Central memory CD8-positive, alpha-beta T cell (primary cell): ENCODE measurements at regions not wholly inside any gene's neighbourhood (a gene's known extent, or its start where the extent isn't known, plus 50 kb on each side); places are given as distances from the start of the nearest gene placed in this dataset.
A peak's percentile ranks its signal among the peaks of the same experiment; 100 is the strongest.

Experiments used
- ATAC-seq: fragments of 150-1000 bp; cut with Tn5 transposase; replicated peaks from 2 replicates; pipeline ENCODE4 v1.10.0; 2022; ENCODE audit warnings: mild to moderate bottlenecking, moderate FRiP score, moderate number of reproducible peaks; ENCODE audit not compliant: poor library complexity, severe bottlenecking; ENCODE audit errors: extremely low read depth
- DNase-seq, 2 donors: peaks; one replicate each; pipeline ENCODE4 v3.0.0; 2021; ENCODE audit warnings: low spot score in 2 of 2
- H3K27ac Mint-ChIP-seq: one replicate; pipeline ENCODE4 v1.8.0; 2022; ENCODE audit warnings: low read depth, mild to moderate bottlenecking, moderate library complexity, mixed read lengths
- H3K27me3 Mint-ChIP-seq: one replicate; pipeline ENCODE4 v1.8.0; 2022; ENCODE audit warnings: mixed read lengths
- H3K36me3 Mint-ChIP-seq: one replicate; pipeline ENCODE4 v1.8.0; 2022; ENCODE audit warnings: mild to moderate bottlenecking, moderate library complexity, mixed read lengths; ENCODE audit not compliant: insufficient read depth
- H3K4me1 Mint-ChIP-seq: one replicate; pipeline ENCODE4 v1.8.0; 2022; ENCODE audit warnings: mixed read lengths
- H3K4me3 Mint-ChIP-seq: one replicate; pipeline ENCODE4 v1.8.0; 2022; ENCODE audit warnings: mild to moderate bottlenecking, moderate library complexity, mixed read lengths
- H3K9me3 Mint-ChIP-seq: one replicate; pipeline ENCODE4 v1.8.0; 2022; ENCODE audit warnings: mixed read lengths

GRCh38 chr6:137781639-137782038 is 85.4 kb upstream of the TNFAIP3 start:
- ATAC-seq (no peak), DNase-seq (no peak)
- Mint-ChIP-seq H3K4me1 (no peaks in the 10 kb centered on the region), H3K27ac (peak overlapping the region; percentile 83), H3K9me3 (no peaks in the 10 kb centered on the region), H3K36me3 (no peaks in the 10 kb centered on the region), H3K4me3 (no peak overlapping the region), H3K27me3 (no peaks in the 10 kb centered on the region)

- Mint-ChIP-seq H3K36me3 (no peaks in the 10 kb centered on the region), H3K27me3 (no peaks in the 10 kb centered on the region), H3K4me3 (no peak overlapping the region), H3K27ac (no peak overlapping the region), H3K4me1 (no peaks in the 10 kb centered on the region), H3K9me3 (no peaks in the 10 kb centered on the region)
- ATAC-seq (no peak), DNase-seq (no peak)
Measured at GRCh38 chr6:137782166-137783039, 84.7 kb upstream of the TNFAIP3 start.

GRCh38 chr6:137783710-137784109 is 83.3 kb upstream of the TNFAIP3 start:
- H3K27me3 Mint-ChIP-seq: no peaks in the 10 kb centered on the region
- no peak overlapping the region for H3K4me3 Mint-ChIP-seq
- no peaks in the 10 kb centered on the region for H3K4me1 Mint-ChIP-seq
- no peaks in the 10 kb centered on the region for H3K36me3 Mint-ChIP-seq
- no peaks in the 10 kb centered on the region for H3K9me3 Mint-ChIP-seq
- no peak for ATAC-seq
- H3K27ac Mint-ChIP-seq: no peak overlapping the region
- no peak for DNase-seq

GRCh38 chr6:137784583-137784982 is 82.5 kb upstream of the TNFAIP3 start:
- Mint-ChIP-seq H3K27me3 (no peaks in the 10 kb centered on the region), H3K4me3 (no peak overlapping the region), H3K4me1 (no peaks in the 10 kb centered on the region), H3K9me3 (no peaks in the 10 kb centered on the region), H3K27ac (no peak overlapping the region), H3K36me3 (no peaks in the 10 kb centered on the region)
- ATAC-seq (no peak), DNase-seq (no peak)

GRCh38 chr6:137787016-137787415 is 80.0 kb upstream of the TNFAIP3 start:
- Mint-ChIP-seq H3K4me1 (peaks cover 9% of the 10 kb centered on the region), H3K9me3 (no peaks in the 10 kb centered on the region), H3K27ac (no peak overlapping the region), H3K4me3 (no peak overlapping the region), H3K27me3 (no peaks in the 10 kb centered on the region), H3K36me3 (no peaks in the 10 kb centered on the region)
- ATAC-seq: no peak
- DNase-seq: no peak

GRCh38 chr6:137788248-137788647 is 78.8 kb upstream of the TNFAIP3 start:
- Mint-ChIP-seq H3K4me1 (peaks cover 9% of the 10 kb centered on the region), H3K9me3 (no peaks in the 10 kb centered on the region), H3K36me3 (peaks cover 3% of the 10 kb centered on the region), H3K27me3 (no peaks in the 10 kb centered on the region), H3K4me3 (no peak overlapping the region), H3K27ac (no peak overlapping the region)
- no peak for DNase-seq
- ATAC-seq: no peak

GRCh38 chr6:137791281-137792159 is 75.5 kb upstream of the TNFAIP3 start:
- no peak for DNase-seq
- Mint-ChIP-seq H3K27me3 (no peaks in the 10 kb centered on the region), H3K27ac (no peak overlapping the region), H3K4me3 (peak overlapping the region; percentile 36), H3K9me3 (no peaks in the 10 kb centered on the region), H3K4me1 (peaks cover 30% of the 10 kb centered on the region), H3K36me3 (peaks cover 4% of the 10 kb centered on the region)
- ATAC-seq: no peak

- peaks cover 30% of the 10 kb centered on the region for H3K4me1 Mint-ChIP-seq
- H3K27ac Mint-ChIP-seq: no peak overlapping the region
- peak; percentile 48 for ATAC-seq
- no peaks in the 10 kb centered on the region for H3K27me3 Mint-ChIP-seq
- peaks cover 4% of the 10 kb centered on the region for H3K36me3 Mint-ChIP-seq
- DNase-seq: no peak
- peak overlapping the region; percentile 36 for H3K4me3 Mint-ChIP-seq
- no peaks in the 10 kb centered on the region for H3K9me3 Mint-ChIP-seq
Measured at GRCh38 chr6:137792160-137793033, 74.7 kb upstream of the TNFAIP3 start.

- no peaks in the 10 kb centered on the region for H3K9me3 Mint-ChIP-seq
- no peak for ATAC-seq
- no peak for DNase-seq
- H3K27ac Mint-ChIP-seq: peak overlapping the region; percentile 22
- peaks cover 38% of the 10 kb centered on the region for H3K4me1 Mint-ChIP-seq
- no peak overlapping the region for H3K4me3 Mint-ChIP-seq
- no peaks in the 10 kb centered on the region for H3K27me3 Mint-ChIP-seq
- H3K36me3 Mint-ChIP-seq: peaks cover 4% of the 10 kb centered on the region
Measured at GRCh38 chr6:137793805-137794515, 73.1 kb upstream of the TNFAIP3 start.

GRCh38 chr6:137794516-137795201 is 72.4 kb upstream of the TNFAIP3 start:
- Mint-ChIP-seq H3K9me3 (no peaks in the 10 kb centered on the region), H3K4me1 (peaks cover 44% of the 10 kb centered on the region), H3K4me3 (no peak overlapping the region), H3K36me3 (peaks cover 4% of the 10 kb centered on the region), H3K27ac (peak overlapping the region; percentile 22), H3K27me3 (no peaks in the 10 kb centered on the region)
- no peak for ATAC-seq
- no peak for DNase-seq

GRCh38 chr6:137795501-137795900 is 71.6 kb upstream of the TNFAIP3 start:
- DNase-seq: no peak
- no peak for ATAC-seq
- Mint-ChIP-seq H3K27ac (no peak overlapping the region), H3K9me3 (no peaks in the 10 kb centered on the region), H3K36me3 (peaks cover 4% of the 10 kb centered on the region), H3K4me1 (peaks cover 52% of the 10 kb centered on the region), H3K27me3 (no peaks in the 10 kb centered on the region), H3K4me3 (no peak overlapping the region)
